GM23338 (cell line): ENCODE measurements at regions not wholly inside any gene's neighbourhood (a gene's known extent, or its start where the extent isn't known, plus 50 kb on each side); places are given as distances from the start of the nearest gene placed in this dataset.

Source experiments
- CREB1 ChIP-seq: fragments of 250-450 bp; sonication (Bioruptor Pico); IDR thresholded peaks from 2 replicates; pipeline ENCODE4 v1.5.0; 2020; ENCODE audit warnings: low read depth, mild to moderate bottlenecking, moderate library complexity
- EZH2 ChIP-seq: fragments of 200-600 bp; sonication (generic); IDR thresholded peaks from one replicate; pipeline ENCODE4 v1.8.0; 2017; ENCODE audit warnings: antibody characterized with exemption, mild to moderate bottlenecking, low read depth; ENCODE audit not compliant: unreplicated experiment
- EZH2phosphoT487 ChIP-seq: fragments of 200-600 bp; sonication (generic); IDR thresholded peaks from one replicate; pipeline ENCODE4 v1.8.1; 2018; ENCODE audit warnings: antibody characterized with exemption; ENCODE audit not compliant: unreplicated experiment
- POLR2AphosphoS5 ChIP-seq: IDR thresholded peaks from 2 replicates; pipeline ENCODE4 v1.6.1; 2016; ENCODE audit warnings: antibody characterized with exemption, low read depth
- ZNF114 ChIP-seq: fragments of 250-450 bp; sonication (Bioruptor Pico); IDR thresholded peaks from 2 replicates; pipeline ENCODE4 v1.5.0; 2020; ENCODE audit warnings: mild to moderate bottlenecking, moderate library complexity
- ZNF331 ChIP-seq: fragments of 250-450 bp; sonication (Bioruptor Pico); IDR thresholded peaks from 2 replicates; pipeline ENCODE4 v1.5.0; 2020; ENCODE audit warnings: low read depth, mild to moderate bottlenecking, moderate library complexity
- TF ChIP-seq, protein P1 (sequence below), 2 experiments: fragments of 200-600 bp in 1 of 2; sonication (generic) in 1 of 2; conservative IDR thresholded peaks; 2 replicates each; pipeline versions ENCODE4 v1.5.1 to v1.6.1; 2016 to 2017; ENCODE audit warnings: antibody characterized with exemption in 2 of 2, low read depth in 2 of 2, mild to moderate bottlenecking in 2 of 2, moderate library complexity in 1 of 2
- TF ChIP-seq, protein P2 (sequence below): IDR thresholded peaks from one replicate; pipeline ENCODE4 v1.6.1; 2018; ENCODE audit warnings: antibody characterized with exemption; ENCODE audit not compliant: unreplicated experiment
- TF ChIP-seq, protein P3 (sequence below): IDR thresholded peaks from 2 replicates; pipeline ENCODE4 v1.6.1; 2016; ENCODE audit warnings: antibody characterized with exemption

DNA sequence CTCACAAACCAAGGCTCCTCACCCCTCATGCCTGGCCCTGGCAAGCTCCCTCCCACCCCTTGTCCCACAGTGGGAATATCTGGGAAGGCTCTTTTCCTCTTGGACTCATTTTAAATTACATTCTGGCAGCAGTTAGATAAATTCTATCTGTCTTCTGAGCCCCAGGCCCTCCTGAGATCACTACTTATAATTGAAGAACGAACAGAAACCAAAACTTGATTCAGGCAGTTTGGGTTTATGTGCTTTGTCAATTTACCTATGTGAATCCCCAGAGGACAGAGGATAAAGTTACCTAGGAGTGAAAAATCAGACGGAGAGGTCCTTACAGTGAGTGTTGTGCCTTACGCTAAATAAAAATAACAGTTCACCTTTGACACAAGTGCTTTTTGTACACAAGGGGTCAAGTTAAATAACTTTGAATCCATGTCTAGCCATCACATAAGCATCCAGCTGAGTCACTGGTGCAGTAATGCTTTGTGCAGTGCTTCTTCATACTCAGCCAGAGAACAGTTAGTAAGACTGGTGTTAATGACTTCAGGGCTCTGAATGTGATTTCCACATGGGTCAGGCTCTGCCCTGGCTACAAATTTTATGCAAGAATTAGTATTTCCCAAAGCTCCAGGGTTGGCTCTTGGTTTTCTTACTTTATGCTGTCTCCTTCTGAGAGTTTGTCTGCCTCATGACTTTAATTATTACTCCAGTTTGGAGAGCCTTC, 329.3 kb downstream of the INSIG2 start:
- TF ChIP-seq, protein P1, sequence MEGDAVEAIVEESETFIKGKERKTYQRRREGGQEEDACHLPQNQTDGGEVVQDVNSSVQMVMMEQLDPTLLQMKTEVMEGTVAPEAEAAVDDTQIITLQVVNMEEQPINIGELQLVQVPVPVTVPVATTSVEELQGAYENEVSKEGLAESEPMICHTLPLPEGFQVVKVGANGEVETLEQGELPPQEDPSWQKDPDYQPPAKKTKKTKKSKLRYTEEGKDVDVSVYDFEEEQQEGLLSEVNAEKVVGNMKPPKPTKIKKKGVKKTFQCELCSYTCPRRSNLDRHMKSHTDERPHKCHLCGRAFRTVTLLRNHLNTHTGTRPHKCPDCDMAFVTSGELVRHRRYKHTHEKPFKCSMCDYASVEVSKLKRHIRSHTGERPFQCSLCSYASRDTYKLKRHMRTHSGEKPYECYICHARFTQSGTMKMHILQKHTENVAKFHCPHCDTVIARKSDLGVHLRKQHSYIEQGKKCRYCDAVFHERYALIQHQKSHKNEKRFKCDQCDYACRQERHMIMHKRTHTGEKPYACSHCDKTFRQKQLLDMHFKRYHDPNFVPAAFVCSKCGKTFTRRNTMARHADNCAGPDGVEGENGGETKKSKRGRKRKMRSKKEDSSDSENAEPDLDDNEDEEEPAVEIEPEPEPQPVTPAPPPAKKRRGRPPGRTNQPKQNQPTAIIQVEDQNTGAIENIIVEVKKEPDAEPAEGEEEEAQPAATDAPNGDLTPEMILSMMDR (conservative IDR thresholded peaks at IDR 0.05; ENCODE audit: low read depth in 2 of 2): no peak
- TF ChIP-seq EZH2phosphoT487 (no peak), CREB1 (CRISPR knock-in tag) (no peak), POLR2AphosphoS5 (no peak), ZNF114 (CRISPR knock-in tag) (no peak), EZH2 (no peak), ZNF331 (CRISPR knock-in tag) (no peak)
- TF ChIP-seq, protein P2, sequence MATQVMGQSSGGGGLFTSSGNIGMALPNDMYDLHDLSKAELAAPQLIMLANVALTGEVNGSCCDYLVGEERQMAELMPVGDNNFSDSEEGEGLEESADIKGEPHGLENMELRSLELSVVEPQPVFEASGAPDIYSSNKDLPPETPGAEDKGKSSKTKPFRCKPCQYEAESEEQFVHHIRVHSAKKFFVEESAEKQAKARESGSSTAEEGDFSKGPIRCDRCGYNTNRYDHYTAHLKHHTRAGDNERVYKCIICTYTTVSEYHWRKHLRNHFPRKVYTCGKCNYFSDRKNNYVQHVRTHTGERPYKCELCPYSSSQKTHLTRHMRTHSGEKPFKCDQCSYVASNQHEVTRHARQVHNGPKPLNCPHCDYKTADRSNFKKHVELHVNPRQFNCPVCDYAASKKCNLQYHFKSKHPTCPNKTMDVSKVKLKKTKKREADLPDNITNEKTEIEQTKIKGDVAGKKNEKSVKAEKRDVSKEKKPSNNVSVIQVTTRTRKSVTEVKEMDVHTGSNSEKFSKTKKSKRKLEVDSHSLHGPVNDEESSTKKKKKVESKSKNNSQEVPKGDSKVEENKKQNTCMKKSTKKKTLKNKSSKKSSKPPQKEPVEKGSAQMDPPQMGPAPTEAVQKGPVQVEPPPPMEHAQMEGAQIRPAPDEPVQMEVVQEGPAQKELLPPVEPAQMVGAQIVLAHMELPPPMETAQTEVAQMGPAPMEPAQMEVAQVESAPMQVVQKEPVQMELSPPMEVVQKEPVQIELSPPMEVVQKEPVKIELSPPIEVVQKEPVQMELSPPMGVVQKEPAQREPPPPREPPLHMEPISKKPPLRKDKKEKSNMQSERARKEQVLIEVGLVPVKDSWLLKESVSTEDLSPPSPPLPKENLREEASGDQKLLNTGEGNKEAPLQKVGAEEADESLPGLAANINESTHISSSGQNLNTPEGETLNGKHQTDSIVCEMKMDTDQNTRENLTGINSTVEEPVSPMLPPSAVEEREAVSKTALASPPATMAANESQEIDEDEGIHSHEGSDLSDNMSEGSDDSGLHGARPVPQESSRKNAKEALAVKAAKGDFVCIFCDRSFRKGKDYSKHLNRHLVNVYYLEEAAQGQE: no peak
- TF ChIP-seq, protein P3, sequence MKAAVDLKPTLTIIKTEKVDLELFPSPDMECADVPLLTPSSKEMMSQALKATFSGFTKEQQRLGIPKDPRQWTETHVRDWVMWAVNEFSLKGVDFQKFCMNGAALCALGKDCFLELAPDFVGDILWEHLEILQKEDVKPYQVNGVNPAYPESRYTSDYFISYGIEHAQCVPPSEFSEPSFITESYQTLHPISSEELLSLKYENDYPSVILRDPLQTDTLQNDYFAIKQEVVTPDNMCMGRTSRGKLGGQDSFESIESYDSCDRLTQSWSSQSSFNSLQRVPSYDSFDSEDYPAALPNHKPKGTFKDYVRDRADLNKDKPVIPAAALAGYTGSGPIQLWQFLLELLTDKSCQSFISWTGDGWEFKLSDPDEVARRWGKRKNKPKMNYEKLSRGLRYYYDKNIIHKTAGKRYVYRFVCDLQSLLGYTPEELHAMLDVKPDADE: no peak
